ENCODE measurements at regions not wholly inside any gene's neighbourhood (a gene's known extent, or its start where the extent isn't known, plus 50 kb on each side); places are given as distances from the start of the nearest gene placed in this dataset.

- CTCF ChIA-PET = no interaction called here
- H3K4me1 ChIP-seq (ENCODE audit: control extremely low read depth in 1 of 4, control insufficient read depth in 4 of 4, insufficient read depth in 4 of 4, low read length in 3 of 4) = peaks cover 0 to 4% (median 0%) of the 10 kb centered on the region in 4 experiments
- no peak for DNase-seq
- no peak overlapping the region for H3K4me3 ChIP-seq (ENCODE audit: control insufficient read depth in 1 of 7, extremely low read depth in 1 of 7, insufficient read depth in 4 of 7, low read depth in 2 of 7, low read length in 6 of 7)
- WGBS (ENCODE audit: insufficient coverage) = 100% methylated on average over 1 of the region's 1 CpG
- no peaks in the 10 kb centered on the region for H3K36me3 ChIP-seq (ENCODE audit: control insufficient read depth in 4 of 4, insufficient read depth in 4 of 4, low read length in 3 of 4)
- POLR2A ChIA-PET = no interaction called here
- H3K9me3 ChIP-seq (ENCODE audit: control extremely low read depth in 1 of 5, control insufficient read depth in 4 of 5, insufficient read depth in 2 of 5, low read depth in 1 of 5, low read length in 4 of 5) = no peaks in the 10 kb centered on the region
- no peak overlapping the region for H3K27ac ChIP-seq (ENCODE audit: insufficient read depth in 1 of 2, low read depth in 1 of 2, low read length in 2 of 2, poor library complexity in 1 of 2, severe bottlenecking in 2 of 2)
- H3K27me3 ChIP-seq (replicated peaks in 2 of 5; ENCODE audit: control insufficient read depth in 4 of 5, insufficient read depth in 5 of 5, low read length in 4 of 5) = no peaks in the 10 kb centered on the region
Observed at GRCh38 chr13:66207610-66208009, 1022.5 kb downstream of the PCDH9 start.

DNA sequence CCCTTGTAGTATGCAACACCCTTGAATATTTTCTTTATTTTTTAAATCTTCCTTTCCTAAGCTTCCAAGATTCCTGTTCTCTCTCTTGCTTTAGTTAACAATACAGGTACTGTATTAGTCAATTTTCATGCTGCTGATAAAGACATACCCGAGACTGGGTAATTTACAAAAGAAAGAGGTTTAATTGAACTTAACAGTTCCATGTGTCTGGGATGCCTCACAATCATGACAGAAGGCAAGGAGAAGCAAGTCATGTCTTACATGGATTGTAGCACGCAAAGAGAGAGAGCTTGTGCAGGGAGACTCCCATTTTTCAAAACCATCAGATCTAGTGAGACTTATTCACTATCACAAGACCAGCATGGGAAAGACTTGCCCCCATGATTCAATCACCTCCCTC, 1024.3 kb downstream of the PCDH9 start:
- ChIA-PET POLR2A (no interaction called here), CTCF (no interaction called here)
- no peak overlapping the region for H3K4me3 ChIP-seq (ENCODE audit: control insufficient read depth in 1 of 7, extremely low read depth in 1 of 7, insufficient read depth in 4 of 7, low read depth in 2 of 7, low read length in 6 of 7)
- H3K9me3 ChIP-seq (ENCODE audit: control extremely low read depth in 1 of 5, control insufficient read depth in 4 of 5, insufficient read depth in 2 of 5, low read depth in 1 of 5, low read length in 4 of 5) = no peaks in the 10 kb centered on the region
- no peaks in the 10 kb centered on the region for H3K4me1 ChIP-seq (ENCODE audit: control extremely low read depth in 1 of 4, control insufficient read depth in 4 of 4, insufficient read depth in 4 of 4, low read length in 3 of 4)
- 100% methylated on average over 1 of the region's 2 CpGs for WGBS (ENCODE audit: insufficient coverage)
- no peaks in the 10 kb centered on the region for H3K36me3 ChIP-seq (ENCODE audit: control insufficient read depth in 4 of 4, insufficient read depth in 4 of 4, low read length in 3 of 4)
- no peaks in the 10 kb centered on the region for H3K27me3 ChIP-seq (replicated peaks in 2 of 5; ENCODE audit: control insufficient read depth in 4 of 5, insufficient read depth in 5 of 5, low read length in 4 of 5)
- no peak overlapping the region for H3K27ac ChIP-seq (ENCODE audit: insufficient read depth in 1 of 2, low read depth in 1 of 2, low read length in 2 of 2, poor library complexity in 1 of 2, severe bottlenecking in 2 of 2)
- DNase-seq = no peak

GRCh38 chr13:66200555-66200954, 1029.6 kb downstream of the PCDH9 start:
- H3K9me3 ChIP-seq (ENCODE audit: control extremely low read depth in 1 of 5, control insufficient read depth in 4 of 5, insufficient read depth in 2 of 5, low read depth in 1 of 5, low read length in 4 of 5) = peaks cover 0 to 3% (median 0%) of the 10 kb centered on the region in 5 experiments
- no peaks in the 10 kb centered on the region for H3K27me3 ChIP-seq (replicated peaks in 2 of 5; ENCODE audit: control insufficient read depth in 4 of 5, insufficient read depth in 5 of 5, low read length in 4 of 5)
- ChIA-PET CTCF (interaction anchor here (1.1 kb wide), 1 partner anchor 8 kb away, joined by 3 read pairs; no protein-coding TSS in a partner anchor), POLR2A (no interaction called here)
- no peaks in the 10 kb centered on the region for H3K4me1 ChIP-seq (ENCODE audit: control extremely low read depth in 1 of 4, control insufficient read depth in 4 of 4, insufficient read depth in 4 of 4, low read length in 3 of 4)
- no peak overlapping the region for H3K4me3 ChIP-seq (ENCODE audit: control insufficient read depth in 1 of 7, extremely low read depth in 1 of 7, insufficient read depth in 4 of 7, low read depth in 2 of 7, low read length in 6 of 7)
- no peaks in the 10 kb centered on the region for H3K36me3 ChIP-seq (ENCODE audit: control insufficient read depth in 4 of 4, insufficient read depth in 4 of 4, low read length in 3 of 4)
- DNase-seq = no peak
- H3K27ac ChIP-seq (ENCODE audit: insufficient read depth in 1 of 2, low read depth in 1 of 2, low read length in 2 of 2, poor library complexity in 1 of 2, severe bottlenecking in 2 of 2) = no peak overlapping the region

GRCh38 chr13:66195238-66195637, 1034.9 kb downstream of the PCDH9 start:
- WGBS (ENCODE audit: insufficient coverage) = no CpG with 5 or more reads among the region's 1 CpG
- ChIA-PET POLR2A (no interaction called here), CTCF (no interaction called here)

GRCh38 chr13:66189986-66190385, 1040.2 kb downstream of the PCDH9 start:
- ChIA-PET CTCF (no interaction called here), POLR2A (interaction anchor here (0.6 kb wide), 1 partner anchor 13 kb away, joined by 4 read pairs; no protein-coding TSS in a partner anchor)
- peaks cover 0 to 2% (median 0%) of the 10 kb centered on the region in 5 experiments for H3K9me3 ChIP-seq (ENCODE audit: control extremely low read depth in 1 of 5, control insufficient read depth in 4 of 5, insufficient read depth in 2 of 5, low read depth in 1 of 5, low read length in 4 of 5)
- no peaks in the 10 kb centered on the region for H3K27me3 ChIP-seq (replicated peaks in 2 of 5; ENCODE audit: control insufficient read depth in 4 of 5, insufficient read depth in 5 of 5, low read length in 4 of 5)
- no peak overlapping the region for H3K4me3 ChIP-seq (ENCODE audit: control insufficient read depth in 1 of 7, extremely low read depth in 1 of 7, insufficient read depth in 4 of 7, low read depth in 2 of 7, low read length in 6 of 7)
- DNase-seq = no peak
- no peak overlapping the region for H3K27ac ChIP-seq (ENCODE audit: insufficient read depth in 1 of 2, low read depth in 1 of 2, low read length in 2 of 2, poor library complexity in 1 of 2, severe bottlenecking in 2 of 2)
- H3K4me1 ChIP-seq (ENCODE audit: control extremely low read depth in 1 of 4, control insufficient read depth in 4 of 4, insufficient read depth in 4 of 4, low read length in 3 of 4) = no peaks in the 10 kb centered on the region
- WGBS (ENCODE audit: insufficient coverage) = no CpG with 5 or more reads among the region's 1 CpG
- no peaks in the 10 kb centered on the region for H3K36me3 ChIP-seq (ENCODE audit: control insufficient read depth in 4 of 4, insufficient read depth in 4 of 4, low read length in 3 of 4)

More at GRCh38 chr13:66195238-66195637, 1034.9 kb downstream of the PCDH9 start:
- Histone ChIP-seq H3K27ac (ENCODE audit: insufficient read depth in 1 of 2, low read depth in 1 of 2, low read length in 2 of 2, poor library complexity in 1 of 2, severe bottlenecking in 2 of 2) (no peak overlapping the region), H3K27me3 (replicated peaks in 2 of 5; ENCODE audit: control insufficient read depth in 4 of 5, insufficient read depth in 5 of 5, low read length in 4 of 5) (no peaks in the 10 kb centered on the region), H3K36me3 (ENCODE audit: control insufficient read depth in 4 of 4, insufficient read depth in 4 of 4, low read length in 3 of 4) (no peaks in the 10 kb centered on the region), H3K9me3 (ENCODE audit: control extremely low read depth in 1 of 5, control insufficient read depth in 4 of 5, insufficient read depth in 2 of 5, low read depth in 1 of 5, low read length in 4 of 5) (peaks cover 0 to 5% (median 1%) of the 10 kb centered on the region in 5 experiments), H3K4me3 (ENCODE audit: control insufficient read depth in 1 of 7, extremely low read depth in 1 of 7, insufficient read depth in 4 of 7, low read depth in 2 of 7, low read length in 6 of 7) (no peak overlapping the region), H3K4me1 (ENCODE audit: control extremely low read depth in 1 of 4, control insufficient read depth in 4 of 4, insufficient read depth in 4 of 4, low read length in 3 of 4) (no peaks in the 10 kb centered on the region)
- DNase-seq = peak in 2 of 3 donors; percentile 3 to 4

DNA sequence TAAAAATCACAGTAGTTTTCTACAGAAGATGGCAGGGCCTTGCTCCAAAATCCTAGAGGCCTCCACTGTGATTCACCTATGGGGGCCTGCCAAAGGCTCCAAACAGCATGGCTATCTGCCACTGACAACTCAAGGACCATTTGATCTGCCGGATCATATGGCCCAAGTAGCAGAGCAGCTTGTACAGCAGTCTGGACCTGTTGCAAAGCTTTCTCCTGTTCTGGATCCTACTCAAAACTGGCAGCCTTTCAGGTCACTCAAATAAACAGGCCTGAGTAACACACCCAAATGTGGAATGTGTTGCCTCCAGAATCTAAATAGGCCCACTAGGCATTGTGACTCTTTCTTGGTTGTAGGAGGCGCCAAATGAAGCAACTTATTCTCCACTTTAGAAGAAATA, 1049.3 kb downstream of the PCDH9 start:
- WGBS (ENCODE audit: insufficient coverage) = no CpG with 5 or more reads among the region's 2 CpGs
- no peaks in the 10 kb centered on the region for H3K4me1 ChIP-seq (ENCODE audit: control extremely low read depth in 1 of 4, control insufficient read depth in 4 of 4, insufficient read depth in 4 of 4, low read length in 3 of 4)
- no peak overlapping the region for H3K4me3 ChIP-seq (ENCODE audit: control insufficient read depth in 1 of 7, extremely low read depth in 1 of 7, insufficient read depth in 4 of 7, low read depth in 2 of 7, low read length in 6 of 7)
- no peak for DNase-seq
- ChIA-PET POLR2A (no interaction called here), CTCF (no interaction called here)
- no peaks in the 10 kb centered on the region for H3K9me3 ChIP-seq (ENCODE audit: control extremely low read depth in 1 of 5, control insufficient read depth in 4 of 5, insufficient read depth in 2 of 5, low read depth in 1 of 5, low read length in 4 of 5)
- H3K36me3 ChIP-seq (ENCODE audit: control insufficient read depth in 4 of 4, insufficient read depth in 4 of 4, low read length in 3 of 4) = no peaks in the 10 kb centered on the region
- H3K27ac ChIP-seq (ENCODE audit: insufficient read depth in 1 of 2, low read depth in 1 of 2, low read length in 2 of 2, poor library complexity in 1 of 2, severe bottlenecking in 2 of 2) = no peak overlapping the region
- H3K27me3 ChIP-seq (replicated peaks in 2 of 5; ENCODE audit: control insufficient read depth in 4 of 5, insufficient read depth in 5 of 5, low read length in 4 of 5) = no peaks in the 10 kb centered on the region

DNA sequence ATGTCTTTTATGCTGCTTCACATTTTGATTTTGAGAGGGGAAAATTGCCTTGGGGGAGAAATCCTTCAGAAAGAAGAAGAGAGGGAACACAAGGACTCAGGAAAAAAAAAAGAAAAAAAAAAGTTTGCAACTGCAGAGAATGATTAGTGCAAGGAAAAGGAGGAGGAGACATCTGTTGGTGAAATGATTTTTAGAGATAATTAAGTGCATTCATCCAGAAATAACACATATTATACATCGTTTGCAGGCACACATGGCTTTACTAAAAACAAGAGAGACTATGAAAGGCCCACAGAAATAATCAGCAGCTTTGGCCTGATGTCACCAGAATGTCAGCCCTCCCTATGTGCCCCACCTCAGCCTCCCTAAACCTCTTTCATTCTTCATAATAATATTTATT, 1058.2 kb downstream of the PCDH9 start:
- ChIA-PET CTCF (no interaction called here), POLR2A (no interaction called here)
- no peak overlapping the region for H3K4me3 ChIP-seq (ENCODE audit: control insufficient read depth in 1 of 7, extremely low read depth in 1 of 7, insufficient read depth in 4 of 7, low read depth in 2 of 7, low read length in 6 of 7)
- WGBS (ENCODE audit: insufficient coverage) = no CpG with 5 or more reads among the region's 1 CpG
- no peaks in the 10 kb centered on the region for H3K9me3 ChIP-seq (ENCODE audit: control extremely low read depth in 1 of 5, control insufficient read depth in 4 of 5, insufficient read depth in 2 of 5, low read depth in 1 of 5, low read length in 4 of 5)
- H3K27ac ChIP-seq (ENCODE audit: insufficient read depth in 1 of 2, low read depth in 1 of 2, low read length in 2 of 2, poor library complexity in 1 of 2, severe bottlenecking in 2 of 2) = no peak overlapping the region
- no peaks in the 10 kb centered on the region for H3K27me3 ChIP-seq (replicated peaks in 2 of 5; ENCODE audit: control insufficient read depth in 4 of 5, insufficient read depth in 5 of 5, low read length in 4 of 5)
- DNase-seq = no peak
- H3K36me3 ChIP-seq (ENCODE audit: control insufficient read depth in 4 of 4, insufficient read depth in 4 of 4, low read length in 3 of 4) = no peaks in the 10 kb centered on the region
- H3K4me1 ChIP-seq (ENCODE audit: control extremely low read depth in 1 of 4, control insufficient read depth in 4 of 4, insufficient read depth in 4 of 4, low read length in 3 of 4) = no peaks in the 10 kb centered on the region
